ENCODE measurements at regions not wholly inside any gene's neighbourhood (a gene's known extent, or its start where the extent isn't known, plus 50 kb on each side); places are given as distances from the start of the nearest gene placed in this dataset.

- DNase-seq, result no peak
- H3K4me3 ChIP-seq (ENCODE audit: low read depth, low read length), result no peak overlapping the region
- no peaks in the 10 kb centered on the region for H3K4me1 Mint-ChIP-seq (ENCODE audit: low read depth, unreplicated experiment)
- peaks cover 2% of the 10 kb centered on the region; the same call in 1 of the 2 replicates for H3K36me3 ChIP-seq (ENCODE audit: control insufficient read depth, insufficient read depth, low read length)
- no peaks in the 10 kb centered on the region for H3K27me3 ChIP-seq (replicated peaks; ENCODE audit: control insufficient read depth, insufficient read depth, low read length)
- BruUV-seq (replicated peaks), result no TSS peak
- intact Hi-C loops (cut with micrococcal nuclease; ENCODE audit: unreplicated experiment), result no loop called here
- no peak overlapping the region for H3K4me3 Mint-ChIP-seq (ENCODE audit: unreplicated experiment)
- H3K9me3 Mint-ChIP-seq (ENCODE audit: unreplicated experiment), result peaks cover 18% of the 10 kb centered on the region
- ChIA-PET POLR2A (no interaction called here), CTCF (no interaction called here)
- H3K9me3 ChIP-seq, result 0 out of 2 replicates have a peak, but pooled peaks cover 3% of the 10 kb centered on the region
- H3K36me3 Mint-ChIP-seq (ENCODE audit: insufficient read depth, unreplicated experiment), result no peaks in the 10 kb centered on the region
- H3K27me3 Mint-ChIP-seq (ENCODE audit: insufficient read depth, unreplicated experiment), result no peaks in the 10 kb centered on the region
- no peak overlapping the region for H3K27ac Mint-ChIP-seq (ENCODE audit: unreplicated experiment)
- no peak for TF ChIP-seq CTCF (IDR thresholded peaks at IDR 0.05; ENCODE audit: insufficient read depth in 1 of 2, low read depth in 1 of 2, low read length in 1 of 2, severe bottlenecking in 1 of 2, unreplicated experiment in 1 of 2)
- peaks cover 6% of the 10 kb centered on the region; the same call in 1 of the 2 replicates for H3K4me1 ChIP-seq
Observed at GRCh38 chr12:5251786-5252185, 180.1 kb upstream of the NTF3 start.

DNA sequence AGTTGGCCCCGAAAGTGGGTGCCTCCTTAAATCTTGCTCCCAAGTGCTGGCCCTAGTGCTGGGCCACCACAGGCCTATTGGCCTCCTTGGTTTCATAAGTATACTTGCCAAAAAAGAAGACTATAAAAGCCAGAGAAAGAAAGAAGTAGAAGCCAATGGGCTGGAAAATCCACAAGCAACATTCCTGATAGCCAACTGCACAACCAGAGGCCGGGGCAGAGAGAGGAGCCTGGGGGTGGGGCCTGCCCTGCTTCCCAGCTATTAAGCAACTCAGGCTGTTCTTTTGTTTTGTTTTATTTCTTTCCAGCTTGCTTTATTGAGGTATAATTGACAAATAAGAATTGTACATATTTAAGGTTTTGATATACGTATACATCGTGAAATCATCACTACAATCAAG lies 177.2 kb upstream of the NTF3 start:
- no peak for TF ChIP-seq CTCF (IDR thresholded peaks at IDR 0.05; ENCODE audit: insufficient read depth in 1 of 2, low read depth in 1 of 2, low read length in 1 of 2, severe bottlenecking in 1 of 2, unreplicated experiment in 1 of 2)
- Histone ChIP-seq H3K4me1 (peaks cover 3% of the 10 kb centered on the region), H3K4me3 (ENCODE audit: low read depth, low read length) (no peak overlapping the region), H3K36me3 (ENCODE audit: control insufficient read depth, insufficient read depth, low read length) (peaks cover 3% of the 10 kb centered on the region; the same call in 1 of the 2 replicates), H3K27me3 (replicated peaks; ENCODE audit: control insufficient read depth, insufficient read depth, low read length) (no peaks in the 10 kb centered on the region), H3K9me3 (peaks cover 11% of the 10 kb centered on the region)
- Mint-ChIP-seq H3K27me3 (ENCODE audit: insufficient read depth, unreplicated experiment) (no peaks in the 10 kb centered on the region), H3K36me3 (ENCODE audit: insufficient read depth, unreplicated experiment) (no peaks in the 10 kb centered on the region), H3K9me3 (ENCODE audit: unreplicated experiment) (peaks cover 26% of the 10 kb centered on the region), H3K27ac (ENCODE audit: unreplicated experiment) (no peak overlapping the region), H3K4me1 (ENCODE audit: low read depth, unreplicated experiment) (no peaks in the 10 kb centered on the region), H3K4me3 (ENCODE audit: unreplicated experiment) (no peak overlapping the region)
- DNase-seq, result no peak
- ChIA-PET CTCF (no interaction called here), POLR2A (no interaction called here)
- intact Hi-C loops (cut with micrococcal nuclease; ENCODE audit: unreplicated experiment), result no loop called here
- BruUV-seq (replicated peaks), result no TSS peak

GRCh38 chr12:5257763-5258495 lies 174.0 kb upstream of the NTF3 start:
- no peak overlapping the region for H3K4me3 ChIP-seq (ENCODE audit: low read depth, low read length)
- H3K4me1 ChIP-seq, result peaks cover 19% of the 10 kb centered on the region
- no peak for TF ChIP-seq CTCF (IDR thresholded peaks at IDR 0.05; ENCODE audit: insufficient read depth in 1 of 2, low read depth in 1 of 2, low read length in 1 of 2, severe bottlenecking in 1 of 2, unreplicated experiment in 1 of 2)
- Mint-ChIP-seq H3K4me1 (ENCODE audit: low read depth, unreplicated experiment) (no peaks in the 10 kb centered on the region), H3K27ac (ENCODE audit: unreplicated experiment) (peak overlapping the region; percentile 24), H3K4me3 (ENCODE audit: unreplicated experiment) (no peak overlapping the region), H3K27me3 (ENCODE audit: insufficient read depth, unreplicated experiment) (no peaks in the 10 kb centered on the region), H3K36me3 (ENCODE audit: insufficient read depth, unreplicated experiment) (no peaks in the 10 kb centered on the region), H3K9me3 (ENCODE audit: unreplicated experiment) (peaks cover 26% of the 10 kb centered on the region)
- BruUV-seq (replicated peaks), result no TSS peak
- POLR2A ChIA-PET, result no interaction called here
- peaks cover 30% of the 10 kb centered on the region for H3K9me3 ChIP-seq
- CTCF ChIA-PET, result interaction anchor here (0.6 kb wide), 1 partner anchor 813 kb away, joined by 3 read pairs; no protein-coding TSS in a partner anchor
- H3K36me3 ChIP-seq (ENCODE audit: control insufficient read depth, insufficient read depth, low read length), result peaks cover 4% of the 10 kb centered on the region; the same call in 1 of the 2 replicates
- H3K27me3 ChIP-seq (replicated peaks; ENCODE audit: control insufficient read depth, insufficient read depth, low read length), result no peaks in the 10 kb centered on the region
- DNase-seq, result no peak
- intact Hi-C loops (cut with micrococcal nuclease; ENCODE audit: unreplicated experiment), result no loop called here
